OCI-LY3 (cell line): ENCODE measurements at regions not wholly inside any gene's neighbourhood (a gene's known extent, or its start where the extent isn't known, plus 50 kb on each side); places are given as distances from the start of the nearest gene placed in this dataset.
"Not testable (repeated sequence)": the region's sequence is repeated elsewhere in the genome, so short reads cannot be mapped to it uniquely, and the experiment has no call there.

Source experiments
- H2AFZ ChIP-seq: fragments of 200-600, 300-600 bp; shearing (Covaris generic); 2 replicates; pipeline ENCODE4 v1.6.0; 2014; ENCODE audit warnings: antibody characterized with exemption, low read depth, low read length
- H3K27ac ChIP-seq: fragments of 200-600, 300-600 bp; sonication (generic); 2 replicates; pipeline ENCODE4 v1.5.1; 2014; ENCODE audit warnings: mild to moderate bottlenecking, low read length, moderate library complexity, mixed read lengths
- H3K27me3 ChIP-seq: fragments of 200-600, 300-600 bp; sonication (generic); 2 replicates; pipeline ENCODE4 v1.6.1; 2014; ENCODE audit warnings: low read depth, low read length, mixed read lengths
- H3K36me3 ChIP-seq: fragments of 200-600, 300-600 bp; sonication (generic); replicated peaks from 2 replicates; pipeline ENCODE3; 2014; ENCODE audit warnings: low read depth, low read length, mixed read lengths
- H3K4me1 ChIP-seq: fragments of 300-600, 200-600 bp; sonication (generic); 2 replicates; pipeline ENCODE4 v1.6.1; 2014; ENCODE audit warnings: low read length, mixed read lengths
- H3K4me2 ChIP-seq: fragments of 200-600, 300-600 bp; sonication (generic); 2 replicates; pipeline ENCODE4 v1.6.1; 2014; ENCODE audit warnings: low read length, mixed read lengths
- H3K4me3 ChIP-seq: fragments of 300-600, 200-600 bp; sonication (generic); 2 replicates; pipeline ENCODE4 v1.5.1; 2014; ENCODE audit warnings: antibody characterized with exemption, mild to moderate bottlenecking, low read length, moderate library complexity
- H3K79me2 ChIP-seq: fragments of 300-600, 200-600 bp; shearing (Covaris generic); 2 replicates; pipeline ENCODE4 v1.6.1; 2014; ENCODE audit warnings: mild to moderate bottlenecking, low read length, mixed read lengths
- H3K9ac ChIP-seq: fragments of 300-600, 200-600 bp; shearing (Covaris generic); 2 replicates; pipeline ENCODE4 v1.6.0; 2014; ENCODE audit warnings: mild to moderate bottlenecking, low read length, moderate library complexity
- H3K9me3 ChIP-seq: fragments of 200-600, 300-600 bp; shearing (Covaris generic); 2 replicates; pipeline ENCODE4 v1.6.1; 2014; ENCODE audit warnings: low read length, mixed read lengths; ENCODE audit not compliant: insufficient read depth
- H4K20me1 ChIP-seq: fragments of 200-600, 300-600 bp; sonication (generic); 2 replicates; pipeline ENCODE4 v1.6.1; 2016; ENCODE audit warnings: low read length, mixed read lengths; ENCODE audit not compliant: insufficient read depth
- CTCF ChIP-seq: fragments of 200-600, 300-600 bp; sonication (generic); IDR thresholded peaks from 2 replicates; pipeline ENCODE4 v1.5.1; 2014; ENCODE audit warnings: antibody characterized with exemption, low read length, low read depth
- EZH2phosphoT487 ChIP-seq: fragments of 200-600 bp; shearing (Covaris generic); IDR thresholded peaks from 2 replicates; pipeline ENCODE4 v1.6.1; 2018; ENCODE audit warnings: antibody characterized with exemption, mixed run types, low read depth

GRCh38 chr3:65144791-65145351 lies 457.1 kb upstream of the ADAMTS9 start:
- no peak for TF ChIP-seq EZH2phosphoT487
- TF ChIP-seq CTCF = no peak
- H3K4me3 ChIP-seq = no peak overlapping the region
- H4K20me1 ChIP-seq = no peaks in the 10 kb centered on the region
- no peak overlapping the region for H3K4me2 ChIP-seq
- no peaks in the 10 kb centered on the region for H3K4me1 ChIP-seq
- no peaks in the 10 kb centered on the region for H3K9me3 ChIP-seq
- no peak overlapping the region for H3K27ac ChIP-seq
- H2AFZ ChIP-seq = no peak overlapping the region
- 0 out of 2 replicates have a peak, but pooled peaks cover 2% of the 10 kb centered on the region for H3K27me3 ChIP-seq
- no peaks in the 10 kb centered on the region for H3K36me3 ChIP-seq
- H3K9ac ChIP-seq = no peak overlapping the region
- no peaks in the 10 kb centered on the region for H3K79me2 ChIP-seq

GRCh38 chr3:65142456-65142855 lies 454.7 kb upstream of the ADAMTS9 start:
- Histone ChIP-seq H3K4me2 (no peak overlapping the region), H3K27ac (no peak overlapping the region), H2AFZ (no peak overlapping the region), H3K9me3 (no peaks in the 10 kb centered on the region), H3K4me3 (no peak overlapping the region), H3K36me3 (no peaks in the 10 kb centered on the region), H4K20me1 (no peaks in the 10 kb centered on the region), H3K4me1 (no peaks in the 10 kb centered on the region), H3K9ac (no peak overlapping the region), H3K79me2 (no peaks in the 10 kb centered on the region), H3K27me3 (0 out of 2 replicates have a peak, but pooled peaks cover 2% of the 10 kb centered on the region)
- TF ChIP-seq EZH2phosphoT487 (no peak), CTCF (no peak)

GRCh38 chr3:65138556-65138955 lies 450.8 kb upstream of the ADAMTS9 start:
- Histone ChIP-seq H3K27ac (no peak overlapping the region), H3K36me3 (no peaks in the 10 kb centered on the region), H2AFZ (no peak overlapping the region), H3K27me3 (no peaks in the 10 kb centered on the region), H3K4me3 (no peak overlapping the region), H4K20me1 (no peaks in the 10 kb centered on the region), H3K9ac (no peak overlapping the region), H3K79me2 (no peaks in the 10 kb centered on the region), H3K9me3 (no peaks in the 10 kb centered on the region), H3K4me2 (no peak overlapping the region), H3K4me1 (no peaks in the 10 kb centered on the region)
- TF ChIP-seq EZH2phosphoT487 (no peak), CTCF (no peak)

GRCh38 chr3:65133752-65134151 lies 446.0 kb upstream of the ADAMTS9 start:
- H3K9me3 ChIP-seq, H3K4me2 ChIP-seq, H3K9ac ChIP-seq, H3K27me3 ChIP-seq, H2AFZ ChIP-seq, H3K27ac ChIP-seq, H3K4me3 ChIP-seq, H3K79me2 ChIP-seq, H3K4me1 ChIP-seq, H4K20me1 ChIP-seq, H3K36me3 ChIP-seq: not testable (repeated sequence)

GRCh38 chr3:65130782-65131181 lies 443.0 kb upstream of the ADAMTS9 start:
- H2AFZ ChIP-seq = no peak overlapping the region
- no peaks in the 10 kb centered on the region for H3K4me1 ChIP-seq
- no peaks in the 10 kb centered on the region for H3K79me2 ChIP-seq
- no peak overlapping the region for H3K4me2 ChIP-seq
- no peaks in the 10 kb centered on the region for H3K36me3 ChIP-seq
- H3K27ac ChIP-seq = no peak overlapping the region
- TF ChIP-seq EZH2phosphoT487 = no peak
- no peak for TF ChIP-seq CTCF
- no peaks in the 10 kb centered on the region for H4K20me1 ChIP-seq
- H3K4me3 ChIP-seq = no peak overlapping the region
- no peaks in the 10 kb centered on the region for H3K27me3 ChIP-seq
- H3K9ac ChIP-seq = no peak overlapping the region
- no peaks in the 10 kb centered on the region for H3K9me3 ChIP-seq
